Tibial nerve (tissue), 4 donors: ENCODE measurements at regions not wholly inside any gene's neighbourhood (a gene's known extent, or its start where the extent isn't known, plus 50 kb on each side); places are given as distances from the start of the nearest gene placed in this dataset.

Experiments
- DNase-seq, 2 donors: peaks; one replicate each; pipeline ENCODE4 v3.0.0-alpha.2; 2019; ENCODE audit warnings: low spot score in 2 of 2
- H3K27ac ChIP-seq, 4 donors: fragments of 200-600 bp; sonication (generic) in 3 of 4; one replicate each; pipeline ENCODE4 v1.5.1; 2017 to 2019; ENCODE audit warnings: mild to moderate bottlenecking in 1 of 4
- H3K27me3 ChIP-seq, 2 donors: fragments of 200-600 bp; sonication (generic) in 1 of 2; one replicate each; pipeline versions ENCODE4 v1.5.1 to v1.6.0; 2017 to 2019
- H3K36me3 ChIP-seq, 3 donors: fragments of 200-600 bp; sonication (generic); one replicate each; pipeline ENCODE4 v1.5.1; 2018 to 2019
- H3K4me1 ChIP-seq, 4 donors: fragments of 200-600 bp; sonication (generic) in 3 of 4; one replicate each; pipeline ENCODE4 v1.5.1; 2017 to 2019
- H3K4me3 ChIP-seq, 4 donors: fragments of 200-600 bp; sonication (generic) in 3 of 4; one replicate each; pipeline ENCODE4 v1.5.1; 2017 to 2019; ENCODE audit warnings: mild to moderate bottlenecking in 1 of 4, moderate library complexity in 1 of 4
- H3K9me3 ChIP-seq, 4 donors: fragments of 200-600 bp; sonication (generic) in 3 of 4; one replicate each; pipeline ENCODE4 v1.5.1; 2017 to 2019
- CTCF ChIP-seq, 5 experiments: fragments of 200-600 bp in 3 of 5; fragments of 450-650 bp in 2 of 5; sonication (generic) in 3 of 5; IDR thresholded peaks; one replicate each; pipeline ENCODE4 v1.5.1; 2016 to 2019; ENCODE audit warnings: antibody characterized with exemption in 5 of 5, mild to moderate bottlenecking in 3 of 5, moderate library complexity in 2 of 5
- EP300 ChIP-seq, 2 donors: sonication (generic); formaldehyde crosslinking; IDR thresholded peaks; one replicate each; pipeline ENCODE4 v1.6.1; 2017; ENCODE audit warnings: antibody characterized with exemption in 2 of 2, mild to moderate bottlenecking in 1 of 2
- POLR2A ChIP-seq, 2 donors: fragments of 450-650 bp; IDR thresholded peaks; one replicate each; pipeline ENCODE4 v1.6.1; 2017; ENCODE audit warnings: antibody characterized with exemption in 2 of 2, mild to moderate bottlenecking in 2 of 2, moderate library complexity in 2 of 2
- WGBS, 2 donors: methylation state at CpG; one replicate each; pipeline ENCODE4 v1.1.5; 2018; 5-methylcytosine and 5-hydroxymethylcytosine counted together

- Histone ChIP-seq H3K36me3 (no peaks in the 10 kb centered on the region), H3K27me3 (no peaks in the 10 kb centered on the region), H3K4me1 (no peaks in the 10 kb centered on the region), H3K4me3 (no peak overlapping the region), H3K27ac (no peak overlapping the region), H3K9me3 (peaks cover 0 to 6% (median 0%) of the 10 kb centered on the region in 4 donors)
- whole genome bisulfite sequencing, 2 donors, result 83 to 84% methylated on average over 5 of the region's 5 CpGs
- no peak for DNase-seq
- TF ChIP-seq POLR2A (IDR thresholded peaks at IDR 0.05) (no peak), CTCF (IDR thresholded peaks at IDR 0.05) (no peak), EP300 (IDR thresholded peaks at IDR 0.05) (no peak)
These were observed 94.4 kb upstream of the MEIS1 start for GRCh38 chr2:66340521-66340920.

- H3K27ac ChIP-seq, result no peak overlapping the region
- no peaks in the 10 kb centered on the region for H3K4me1 ChIP-seq
- no peaks in the 10 kb centered on the region for H3K27me3 ChIP-seq
- WGBS, 2 donors, result 76 to 79% methylated on average over 10 of the region's 10 CpGs
- no peaks in the 10 kb centered on the region for H3K36me3 ChIP-seq
- no peak overlapping the region for H3K4me3 ChIP-seq
- no peak for DNase-seq
- H3K9me3 ChIP-seq, result no peaks in the 10 kb centered on the region
- TF ChIP-seq POLR2A (IDR thresholded peaks at IDR 0.05), result no peak
- no peak for TF ChIP-seq CTCF (IDR thresholded peaks at IDR 0.05)
- TF ChIP-seq EP300 (IDR thresholded peaks at IDR 0.05), result no peak
These were observed 100.5 kb upstream of the MEIS1 start for GRCh38 chr2:66334237-66335029.

GRCh38 chr2:66331176-66331575 is 103.7 kb upstream of the MEIS1 start:
- Histone ChIP-seq H3K27ac (no peak overlapping the region), H3K4me3 (no peak overlapping the region), H3K36me3 (no peaks in the 10 kb centered on the region), H3K4me1 (no peaks in the 10 kb centered on the region), H3K9me3 (no peaks in the 10 kb centered on the region), H3K27me3 (no peaks in the 10 kb centered on the region)
- TF ChIP-seq EP300 (IDR thresholded peaks at IDR 0.05) (no peak), CTCF (IDR thresholded peaks at IDR 0.05) (no peak), POLR2A (IDR thresholded peaks at IDR 0.05) (no peak)
- WGBS, 2 donors, result 89 to 92% methylated on average over 5 of the region's 5 CpGs
- no peak for DNase-seq

- Histone ChIP-seq H3K27ac (no peak overlapping the region), H3K4me1 (no peaks in the 10 kb centered on the region), H3K36me3 (no peaks in the 10 kb centered on the region), H3K4me3 (no peak overlapping the region), H3K9me3 (no peaks in the 10 kb centered on the region), H3K27me3 (no peaks in the 10 kb centered on the region)
- no peak for DNase-seq
- TF ChIP-seq CTCF (IDR thresholded peaks at IDR 0.05) (no peak), POLR2A (IDR thresholded peaks at IDR 0.05) (no peak), EP300 (IDR thresholded peaks at IDR 0.05) (no peak)
- 86 to 87% methylated on average over 5 of the region's 5 CpGs for WGBS, 2 donors
These were observed 105.8 kb upstream of the MEIS1 start for GRCh38 chr2:66329081-66329605.

GRCh38 chr2:66327066-66327740 is 107.7 kb upstream of the MEIS1 start:
- DNase-seq, result no peak
- Histone ChIP-seq H3K9me3 (no peaks in the 10 kb centered on the region), H3K4me3 (no peak overlapping the region), H3K36me3 (no peaks in the 10 kb centered on the region), H3K27me3 (no peaks in the 10 kb centered on the region), H3K4me1 (no peaks in the 10 kb centered on the region), H3K27ac (no peak overlapping the region)
- 92 to 97% methylated on average over 5 of the region's 5 CpGs for WGBS, 2 donors
- TF ChIP-seq EP300 (IDR thresholded peaks at IDR 0.05) (no peak), CTCF (IDR thresholded peaks at IDR 0.05) (no peak), POLR2A (IDR thresholded peaks at IDR 0.05) (no peak)
